SK-N-SH (cell line): ENCODE measurements at regions not wholly inside any gene's neighbourhood (a gene's known extent, or its start where the extent isn't known, plus 50 kb on each side); places are given as distances from the start of the nearest gene placed in this dataset.

Experiments
- EZH2phosphoT487 ChIP-seq: fragments of 200-600 bp; sonication (generic); IDR thresholded peaks from 2 replicates; pipeline ENCODE4 v1.6.1; 2017; ENCODE audit warnings: low read depth, mixed run types, mild to moderate bottlenecking, antibody characterized with exemption, moderate library complexity, borderline replicate concordance
- TF ChIP-seq, protein P1 (sequence below): fragments of 200-600 bp; sonication (generic); IDR thresholded peaks from 2 replicates; pipeline ENCODE4 v1.6.1; 2017; ENCODE audit warnings: antibody characterized with exemption, mild to moderate bottlenecking, moderate library complexity
- TF ChIP-seq, protein P2 (sequence below): IDR thresholded peaks from 2 replicates; pipeline ENCODE4; 2012

DNA sequence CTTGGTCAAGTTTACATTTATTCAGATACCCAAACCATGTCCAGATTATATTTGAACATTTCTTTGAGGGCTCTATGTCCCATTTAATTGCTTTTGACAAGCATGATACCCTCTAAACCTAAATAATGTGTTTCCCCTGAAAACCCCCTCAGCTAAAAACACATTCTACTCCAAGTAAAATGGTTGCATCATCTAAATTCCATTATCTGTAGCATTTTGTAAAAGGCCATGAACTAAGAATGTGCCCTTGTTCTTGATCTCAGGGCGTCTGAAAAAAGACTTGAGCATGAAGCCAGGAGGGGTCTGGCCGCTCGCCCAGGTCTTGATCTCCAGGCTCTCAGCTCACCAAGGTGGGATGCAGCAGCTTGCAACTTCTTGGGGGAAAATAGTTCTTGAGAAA lies 53.5 kb upstream of the ERCC6L2 start:
- TF ChIP-seq, protein P1, sequence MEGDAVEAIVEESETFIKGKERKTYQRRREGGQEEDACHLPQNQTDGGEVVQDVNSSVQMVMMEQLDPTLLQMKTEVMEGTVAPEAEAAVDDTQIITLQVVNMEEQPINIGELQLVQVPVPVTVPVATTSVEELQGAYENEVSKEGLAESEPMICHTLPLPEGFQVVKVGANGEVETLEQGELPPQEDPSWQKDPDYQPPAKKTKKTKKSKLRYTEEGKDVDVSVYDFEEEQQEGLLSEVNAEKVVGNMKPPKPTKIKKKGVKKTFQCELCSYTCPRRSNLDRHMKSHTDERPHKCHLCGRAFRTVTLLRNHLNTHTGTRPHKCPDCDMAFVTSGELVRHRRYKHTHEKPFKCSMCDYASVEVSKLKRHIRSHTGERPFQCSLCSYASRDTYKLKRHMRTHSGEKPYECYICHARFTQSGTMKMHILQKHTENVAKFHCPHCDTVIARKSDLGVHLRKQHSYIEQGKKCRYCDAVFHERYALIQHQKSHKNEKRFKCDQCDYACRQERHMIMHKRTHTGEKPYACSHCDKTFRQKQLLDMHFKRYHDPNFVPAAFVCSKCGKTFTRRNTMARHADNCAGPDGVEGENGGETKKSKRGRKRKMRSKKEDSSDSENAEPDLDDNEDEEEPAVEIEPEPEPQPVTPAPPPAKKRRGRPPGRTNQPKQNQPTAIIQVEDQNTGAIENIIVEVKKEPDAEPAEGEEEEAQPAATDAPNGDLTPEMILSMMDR = no peak
- TF ChIP-seq, protein P2, sequence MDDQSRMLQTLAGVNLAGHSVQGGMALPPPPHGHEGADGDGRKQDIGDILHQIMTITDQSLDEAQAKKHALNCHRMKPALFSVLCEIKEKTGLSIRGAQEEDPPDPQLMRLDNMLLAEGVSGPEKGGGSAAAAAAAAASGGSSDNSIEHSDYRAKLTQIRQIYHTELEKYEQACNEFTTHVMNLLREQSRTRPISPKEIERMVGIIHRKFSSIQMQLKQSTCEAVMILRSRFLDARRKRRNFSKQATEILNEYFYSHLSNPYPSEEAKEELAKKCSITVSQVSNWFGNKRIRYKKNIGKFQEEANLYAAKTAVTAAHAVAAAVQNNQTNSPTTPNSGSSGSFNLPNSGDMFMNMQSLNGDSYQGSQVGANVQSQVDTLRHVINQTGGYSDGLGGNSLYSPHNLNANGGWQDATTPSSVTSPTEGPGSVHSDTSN = no peak
- TF ChIP-seq EZH2phosphoT487 = no peak
